DOHH2 (cell line): ENCODE measurements at regions not wholly inside any gene's neighbourhood (a gene's known extent, or its start where the extent isn't known, plus 50 kb on each side); places are given as distances from the start of the nearest gene placed in this dataset.

Experiments
- H3F3A ChIP-seq: fragments of 200-600 bp; sonication (generic), shearing (Covaris generic); 2 replicates; pipeline ENCODE4 v1.6.0; 2016; ENCODE audit warnings: antibody characterized with exemption, mild to moderate bottlenecking; ENCODE audit not compliant: control insufficient read depth, insufficient read depth
- H3K27ac ChIP-seq: fragments of 200-600 bp; sonication (generic); 2 replicates; pipeline ENCODE4 v1.5.1; 2014; ENCODE audit warnings: low read depth, mild to moderate bottlenecking, low read length, moderate library complexity
- H3K27me3 ChIP-seq: fragments of 200-600 bp; sonication (generic); 2 replicates; pipeline ENCODE4 v1.6.1; 2014; ENCODE audit warnings: mild to moderate bottlenecking, low read length, mixed read lengths; ENCODE audit not compliant: control insufficient read depth
- H3K36me3 ChIP-seq: fragments of 200-600 bp; sonication (generic); 2 replicates; pipeline ENCODE4 v1.6.1; 2014; ENCODE audit warnings: mild to moderate bottlenecking, low read length, moderate library complexity, mixed read lengths; ENCODE audit not compliant: control insufficient read depth
- H3K4me1 ChIP-seq: fragments of 200-600 bp; sonication (generic); 2 replicates; pipeline ENCODE4 v1.6.1; 2014; ENCODE audit warnings: mild to moderate bottlenecking, low read length, mixed read lengths; ENCODE audit not compliant: control insufficient read depth
- H3K4me2 ChIP-seq: fragments of 200-600 bp; sonication (generic); 2 replicates; pipeline ENCODE4 v1.6.0; 2014; ENCODE audit warnings: mild to moderate bottlenecking, low read length, moderate library complexity
- H3K4me3 ChIP-seq: fragments of 200-600 bp; sonication (generic); 2 replicates; pipeline ENCODE4 v1.5.1; 2014; ENCODE audit warnings: mild to moderate bottlenecking, low read length, mixed read lengths
- H3K79me2 ChIP-seq: fragments of 200-600 bp; sonication (generic); 2 replicates; pipeline ENCODE4 v1.6.1; 2014; ENCODE audit warnings: mild to moderate bottlenecking, low read length, mixed read lengths; ENCODE audit not compliant: control insufficient read depth
- H3K9me2 ChIP-seq: fragments of 200-600 bp; sonication (generic); replicated peaks from 2 replicates; pipeline ENCODE4 v1.6.1; 2014; ENCODE audit warnings: mild to moderate bottlenecking, low read length, mixed read lengths; ENCODE audit not compliant: control insufficient read depth
- H3K9me3 ChIP-seq: fragments of 200-600 bp; sonication (generic); 2 replicates; pipeline ENCODE4 v1.6.1; 2014; ENCODE audit warnings: antibody characterized with exemption, low read length, mixed read lengths; ENCODE audit not compliant: control insufficient read depth, insufficient read depth
- H4K20me1 ChIP-seq: fragments of 200-600 bp; sonication (generic); 2 replicates; pipeline ENCODE4 v1.6.0; 2014; ENCODE audit warnings: low read depth, mild to moderate bottlenecking, antibody characterized with exemption, low read length, moderate library complexity; ENCODE audit not compliant: control insufficient read depth, insufficient read depth
- EZH2phosphoT487 ChIP-seq: fragments of 200-600 bp; sonication (generic); IDR thresholded peaks from 2 replicates; pipeline ENCODE4 v1.6.1; 2017; ENCODE audit warnings: borderline replicate concordance, mild to moderate bottlenecking, antibody characterized with exemption, low read length, moderate library complexity, mixed read lengths
- TF ChIP-seq, protein P1 (sequence below): fragments of 200-600 bp; sonication (generic); IDR thresholded peaks from one replicate; pipeline ENCODE4 v1.5.1; 2014; ENCODE audit warnings: antibody characterized with exemption, mild to moderate bottlenecking, low read depth, low read length; ENCODE audit not compliant: poor library complexity, severe bottlenecking

DNA sequence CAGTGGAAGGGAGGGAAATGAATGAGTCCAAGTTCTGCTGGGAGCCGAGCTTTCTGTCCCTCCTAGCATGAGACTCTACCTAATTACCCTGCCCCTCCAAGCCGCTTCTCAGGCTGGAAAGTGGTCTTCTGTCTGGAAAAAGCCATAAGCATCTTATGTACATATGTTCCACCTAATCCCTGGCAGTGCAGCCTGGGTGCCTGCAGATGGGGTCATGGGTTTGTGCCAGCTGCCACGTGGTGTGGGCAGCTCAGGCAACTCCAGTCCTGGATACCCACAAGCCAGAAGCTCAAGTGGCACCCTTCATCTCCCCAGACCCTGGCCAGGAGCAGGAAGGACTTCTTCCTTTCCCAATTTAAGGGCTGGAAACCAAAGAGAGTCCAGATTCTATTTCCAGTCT, 253.1 kb downstream of the LY86 start:
- no peaks in the 10 kb centered on the region for H4K20me1 ChIP-seq

GRCh38 chr6:6842291-6842690, 253.8 kb downstream of the LY86 start:
- Histone ChIP-seq H3K4me1 (no peaks in the 10 kb centered on the region), H3K79me2 (no peaks in the 10 kb centered on the region), H3K27me3 (peaks cover 13% of the 10 kb centered on the region), H3K4me3 (no peak overlapping the region), H3K27ac (no peak overlapping the region), H3K9me2 (no peaks in the 10 kb centered on the region), H3K4me2 (no peak overlapping the region), H4K20me1 (no peaks in the 10 kb centered on the region), H3K9me3 (no peaks in the 10 kb centered on the region), H3F3A (no peaks in the 10 kb centered on the region), H3K36me3 (no peaks in the 10 kb centered on the region)
- TF ChIP-seq EZH2phosphoT487: no peak
- TF ChIP-seq, protein P1, sequence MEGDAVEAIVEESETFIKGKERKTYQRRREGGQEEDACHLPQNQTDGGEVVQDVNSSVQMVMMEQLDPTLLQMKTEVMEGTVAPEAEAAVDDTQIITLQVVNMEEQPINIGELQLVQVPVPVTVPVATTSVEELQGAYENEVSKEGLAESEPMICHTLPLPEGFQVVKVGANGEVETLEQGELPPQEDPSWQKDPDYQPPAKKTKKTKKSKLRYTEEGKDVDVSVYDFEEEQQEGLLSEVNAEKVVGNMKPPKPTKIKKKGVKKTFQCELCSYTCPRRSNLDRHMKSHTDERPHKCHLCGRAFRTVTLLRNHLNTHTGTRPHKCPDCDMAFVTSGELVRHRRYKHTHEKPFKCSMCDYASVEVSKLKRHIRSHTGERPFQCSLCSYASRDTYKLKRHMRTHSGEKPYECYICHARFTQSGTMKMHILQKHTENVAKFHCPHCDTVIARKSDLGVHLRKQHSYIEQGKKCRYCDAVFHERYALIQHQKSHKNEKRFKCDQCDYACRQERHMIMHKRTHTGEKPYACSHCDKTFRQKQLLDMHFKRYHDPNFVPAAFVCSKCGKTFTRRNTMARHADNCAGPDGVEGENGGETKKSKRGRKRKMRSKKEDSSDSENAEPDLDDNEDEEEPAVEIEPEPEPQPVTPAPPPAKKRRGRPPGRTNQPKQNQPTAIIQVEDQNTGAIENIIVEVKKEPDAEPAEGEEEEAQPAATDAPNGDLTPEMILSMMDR: no peak

More for the DNA sequence above, 253.1 kb downstream of the LY86 start:
- TF ChIP-seq, protein P1: no peak
- Histone ChIP-seq H3K9me2 (no peaks in the 10 kb centered on the region), H3K27ac (no peak overlapping the region), H3K36me3 (no peaks in the 10 kb centered on the region), H3K27me3 (peaks cover 14% of the 10 kb centered on the region), H3K79me2 (no peaks in the 10 kb centered on the region), H3K4me3 (no peak overlapping the region), H3F3A (no peaks in the 10 kb centered on the region), H3K4me1 (no peaks in the 10 kb centered on the region), H3K4me2 (no peak overlapping the region), H3K9me3 (no peaks in the 10 kb centered on the region)

GRCh38 chr6:6843057-6843627, 254.6 kb downstream of the LY86 start:
- H3K27me3 ChIP-seq: peaks cover 8% of the 10 kb centered on the region
- H3K9me3 ChIP-seq: no peaks in the 10 kb centered on the region
- TF ChIP-seq, protein P1: no peak
- TF ChIP-seq EZH2phosphoT487: no peak
- H3K36me3 ChIP-seq: no peaks in the 10 kb centered on the region
- no peaks in the 10 kb centered on the region for H3K79me2 ChIP-seq
- H3K4me2 ChIP-seq: no peak overlapping the region
- no peak overlapping the region for H3K4me3 ChIP-seq
- no peaks in the 10 kb centered on the region for H3F3A ChIP-seq
- no peaks in the 10 kb centered on the region for H3K9me2 ChIP-seq
- H4K20me1 ChIP-seq: no peaks in the 10 kb centered on the region
- H3K4me1 ChIP-seq: no peaks in the 10 kb centered on the region
- no peak overlapping the region for H3K27ac ChIP-seq

DNA sequence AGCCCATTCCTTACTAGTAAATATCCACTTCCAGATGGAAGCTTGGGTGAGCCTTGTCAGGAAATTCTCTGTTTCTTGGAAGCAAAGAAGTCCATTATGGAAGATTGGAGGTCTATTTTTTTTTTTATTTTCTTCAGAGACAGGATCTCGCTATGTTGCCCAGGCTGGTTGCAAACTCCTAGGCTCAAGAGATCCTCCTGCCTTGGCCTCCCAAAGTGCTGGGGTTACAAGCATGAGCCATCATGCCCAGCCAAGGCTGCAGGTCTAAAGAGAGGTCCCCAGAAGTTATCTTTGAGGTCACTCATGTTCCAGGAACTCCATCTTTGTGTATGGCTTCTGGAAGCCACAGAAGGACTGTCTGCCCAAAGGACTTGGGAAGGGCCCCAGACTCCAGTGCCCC, 255.3 kb downstream of the LY86 start:
- H3K9me2 ChIP-seq: no peaks in the 10 kb centered on the region
- TF ChIP-seq, protein P1: no peak
- TF ChIP-seq EZH2phosphoT487: no peak
- no peaks in the 10 kb centered on the region for H3F3A ChIP-seq
- no peaks in the 10 kb centered on the region for H3K79me2 ChIP-seq
- H3K4me1 ChIP-seq: no peaks in the 10 kb centered on the region
- no peaks in the 10 kb centered on the region for H3K9me3 ChIP-seq
- H3K4me3 ChIP-seq: no peak overlapping the region
- peaks cover 8% of the 10 kb centered on the region for H3K27me3 ChIP-seq
- H3K36me3 ChIP-seq: no peaks in the 10 kb centered on the region
- H3K4me2 ChIP-seq: no peak overlapping the region
- H4K20me1 ChIP-seq: no peaks in the 10 kb centered on the region
- H3K27ac ChIP-seq: no peak overlapping the region
